Hematopoietic multipotent progenitor cell treated with erythropoietin and hydrocortisone succinate and interleukin-3 and kit ligand, for 8 days (in vitro differentiated cells): ENCODE measurements at regions not wholly inside any gene's neighbourhood (a gene's known extent, or its start where the extent isn't known, plus 50 kb on each side); places are given as distances from the start of the nearest gene placed in this dataset.
"Not testable (repeated sequence)": the region's sequence is repeated elsewhere in the genome, so short reads cannot be mapped to it uniquely, and the experiment has no call there.

Experiments
- DNase-seq: peaks from one replicate; pipeline ENCODE4 v3.0.0-alpha.2; 2015

GRCh38 chr4:129261584-129261983 is 165.6 kb downstream of the C4orf33 start:
- no peak for DNase-seq

GRCh38 chr4:129264008-129264657 is 168.2 kb downstream of the C4orf33 start:
- no peak for DNase-seq

- DNase-seq: no peak
Observed at GRCh38 chr4:129278868-129279267, 182.9 kb downstream of the C4orf33 start.

- no peak for DNase-seq
Observed at GRCh38 chr4:129282293-129282692, 186.3 kb downstream of the C4orf33 start.

- DNase-seq: not testable (repeated sequence)
Observed at GRCh38 chr4:129292194-129292593, 196.2 kb downstream of the C4orf33 start.

GRCh38 chr4:129314781-129315180 is 218.8 kb downstream of the C4orf33 start:
- DNase-seq: no peak

GRCh38 chr4:129322920-129323319 is 227.0 kb downstream of the C4orf33 start:
- DNase-seq: no peak

- no peak for DNase-seq
Observed at GRCh38 chr4:129323658-129324057, 227.7 kb downstream of the C4orf33 start.

GRCh38 chr4:129326571-129327460 is 230.9 kb downstream of the C4orf33 start:
- no peak for DNase-seq

- DNase-seq: no peak
Observed at GRCh38 chr4:129327637-129328036, 231.7 kb downstream of the C4orf33 start.

GRCh38 chr4:129328162-129328561 is 232.2 kb downstream of the C4orf33 start:
- no peak for DNase-seq

GRCh38 chr4:129334136-129334535 is 238.2 kb downstream of the C4orf33 start:
- DNase-seq: no peak

- DNase-seq: no peak
Observed at GRCh38 chr4:129335276-129335675, 239.3 kb downstream of the C4orf33 start.

GRCh38 chr4:129335818-129336217 is 239.9 kb downstream of the C4orf33 start:
- DNase-seq: no peak

- DNase-seq: no peak
Observed at GRCh38 chr4:129336457-129337227, 240.7 kb downstream of the C4orf33 start.

GRCh38 chr4:129337228-129337620 is 241.3 kb downstream of the C4orf33 start:
- DNase-seq: no peak

- no peak for DNase-seq
Observed at GRCh38 chr4:129342819-129343408, 247.0 kb downstream of the C4orf33 start.

GRCh38 chr4:129344058-129344457 is 248.1 kb downstream of the C4orf33 start:
- DNase-seq: peak; percentile 29

- DNase-seq: no peak
Observed at GRCh38 chr4:129345609-129346008, 249.7 kb downstream of the C4orf33 start.

GRCh38 chr4:129346036-129346435 is 250.1 kb downstream of the C4orf33 start:
- DNase-seq: no peak

- DNase-seq: no peak
Observed at GRCh38 chr4:129346734-129347133, 250.8 kb downstream of the C4orf33 start.

- DNase-seq: no peak
Observed at GRCh38 chr4:129350834-129351721, 255.1 kb downstream of the C4orf33 start.
